OCI-LY1 (cell line): ENCODE measurements at regions not wholly inside any gene's neighbourhood (a gene's known extent, or its start where the extent isn't known, plus 50 kb on each side); places are given as distances from the start of the nearest gene placed in this dataset.

Experiments used
- CTCF ChIP-seq: fragments of 200-600 bp; sonication (generic), shearing (Covaris generic); IDR thresholded peaks from 2 replicates; pipeline ENCODE4 v1.5.1; 2017; ENCODE audit warnings: mild to moderate bottlenecking, antibody characterized with exemption, low read length, moderate library complexity, mixed read lengths
- EZH2 ChIP-seq: fragments of 200-600 bp; sonication (generic), shearing (Covaris generic); IDR thresholded peaks from 2 replicates; pipeline ENCODE4 v1.8.0; 2017; ENCODE audit warnings: borderline replicate concordance, mixed run types, mild to moderate bottlenecking, antibody characterized with exemption, low read length, moderate library complexity, mixed read lengths

- TF ChIP-seq CTCF (no peak), EZH2 (no peak)
Measured at GRCh38 chr6:50952092-50952907, 133.6 kb downstream of the TFAP2B start.
